Progenitor cell of endocrine pancreas (in vitro differentiated cells): ENCODE measurements at regions not wholly inside any gene's neighbourhood (a gene's known extent, or its start where the extent isn't known, plus 50 kb on each side); places are given as distances from the start of the nearest gene placed in this dataset.

ENCODE experiments used
- DNase-seq: peaks from one replicate; pipeline ENCODE4 v3.0.0; 2021; ENCODE audit warnings: low spot score; ENCODE audit not compliant: unreplicated experiment
- H3K27ac Mint-ChIP-seq: 2 replicates; pipeline ENCODE4 v1.8.0; 2021; ENCODE audit warnings: mild to moderate bottlenecking, moderate library complexity, mixed read lengths
- H3K27me3 Mint-ChIP-seq: 2 replicates; pipeline ENCODE4 v1.8.0; 2021; ENCODE audit warnings: mixed read lengths
- H3K36me3 Mint-ChIP-seq: 2 replicates; pipeline ENCODE4 v1.8.0; 2022; ENCODE audit warnings: mixed read lengths; ENCODE audit not compliant: insufficient read depth
- H3K4me1 Mint-ChIP-seq: 2 replicates; pipeline ENCODE4 v1.8.0; 2021; ENCODE audit warnings: low read depth, mixed read lengths
- H3K4me3 Mint-ChIP-seq: 2 replicates; pipeline ENCODE4 v1.8.0; 2021; ENCODE audit warnings: low read depth, mild to moderate bottlenecking, moderate library complexity, mixed read lengths
- H3K9me3 Mint-ChIP-seq: 2 replicates; pipeline ENCODE4 v1.8.0; 2021; ENCODE audit warnings: low read depth, mixed read lengths
- TF ChIP-seq, protein P1 (sequence below): fragments of 200-600 bp; sonication (generic); IDR thresholded peaks from one replicate; pipeline ENCODE4 v1.5.0; 2021; ENCODE audit warnings: antibody characterized with exemption, mild to moderate bottlenecking; ENCODE audit not compliant: unreplicated experiment

DNA sequence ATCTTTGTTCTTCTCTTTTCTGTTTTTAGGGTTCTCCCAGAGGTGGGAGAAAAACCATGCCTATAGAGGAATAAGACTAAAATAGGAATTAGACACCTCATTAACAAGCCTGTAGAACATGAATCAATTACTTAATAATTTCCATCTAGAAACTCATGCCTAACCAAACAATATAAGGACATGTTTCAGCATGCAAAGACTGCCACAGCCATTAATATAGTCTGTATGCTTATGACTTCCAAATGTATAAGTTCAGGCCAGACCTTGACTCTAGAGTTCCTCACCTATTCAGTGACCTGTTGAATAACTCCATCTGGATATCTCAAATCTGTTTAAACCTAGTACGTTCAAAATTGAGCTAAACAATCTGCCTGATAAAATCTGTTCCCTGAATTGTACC, 304.6 kb downstream of the BMP4 start:
- no peak overlapping the region for H3K4me3 Mint-ChIP-seq
- H3K9me3 Mint-ChIP-seq: peaks cover 4% of the 10 kb centered on the region
- TF ChIP-seq, protein P1, sequence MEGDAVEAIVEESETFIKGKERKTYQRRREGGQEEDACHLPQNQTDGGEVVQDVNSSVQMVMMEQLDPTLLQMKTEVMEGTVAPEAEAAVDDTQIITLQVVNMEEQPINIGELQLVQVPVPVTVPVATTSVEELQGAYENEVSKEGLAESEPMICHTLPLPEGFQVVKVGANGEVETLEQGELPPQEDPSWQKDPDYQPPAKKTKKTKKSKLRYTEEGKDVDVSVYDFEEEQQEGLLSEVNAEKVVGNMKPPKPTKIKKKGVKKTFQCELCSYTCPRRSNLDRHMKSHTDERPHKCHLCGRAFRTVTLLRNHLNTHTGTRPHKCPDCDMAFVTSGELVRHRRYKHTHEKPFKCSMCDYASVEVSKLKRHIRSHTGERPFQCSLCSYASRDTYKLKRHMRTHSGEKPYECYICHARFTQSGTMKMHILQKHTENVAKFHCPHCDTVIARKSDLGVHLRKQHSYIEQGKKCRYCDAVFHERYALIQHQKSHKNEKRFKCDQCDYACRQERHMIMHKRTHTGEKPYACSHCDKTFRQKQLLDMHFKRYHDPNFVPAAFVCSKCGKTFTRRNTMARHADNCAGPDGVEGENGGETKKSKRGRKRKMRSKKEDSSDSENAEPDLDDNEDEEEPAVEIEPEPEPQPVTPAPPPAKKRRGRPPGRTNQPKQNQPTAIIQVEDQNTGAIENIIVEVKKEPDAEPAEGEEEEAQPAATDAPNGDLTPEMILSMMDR: no peak
- no peaks in the 10 kb centered on the region for H3K4me1 Mint-ChIP-seq
- no peak overlapping the region for H3K27ac Mint-ChIP-seq
- H3K36me3 Mint-ChIP-seq: no peaks in the 10 kb centered on the region
- no peak for DNase-seq
- no peaks in the 10 kb centered on the region for H3K27me3 Mint-ChIP-seq

DNA sequence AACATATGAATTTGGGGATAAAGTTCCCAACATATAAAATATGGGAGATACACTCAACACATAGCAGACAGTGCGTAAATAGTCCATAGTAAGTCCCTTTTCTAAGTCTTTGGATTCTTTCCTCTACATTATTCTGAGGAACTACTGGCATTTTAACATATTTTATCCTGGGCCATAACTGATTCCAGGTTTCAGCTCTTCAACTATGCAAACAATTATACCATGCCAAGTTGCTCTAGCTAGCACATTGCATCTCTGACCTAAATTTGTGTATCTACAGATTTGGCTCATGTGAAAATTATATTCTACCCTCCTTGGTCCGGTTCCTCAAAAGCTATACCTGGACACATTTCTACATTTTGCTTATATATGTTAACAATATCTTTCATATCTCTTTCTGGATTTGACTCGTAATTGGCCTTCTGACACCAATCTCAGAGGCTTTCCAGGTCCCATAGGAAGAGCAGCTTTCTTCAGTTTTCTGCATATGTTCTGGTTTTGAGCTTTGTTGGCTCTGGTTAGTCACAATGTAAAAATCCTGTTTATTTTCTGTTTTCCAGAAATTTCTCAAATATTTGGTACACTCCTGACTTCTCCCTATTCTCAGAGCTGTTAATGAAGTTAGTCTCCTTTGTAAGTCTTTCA, 305.4 kb downstream of the BMP4 start:
- no peak for DNase-seq
- H3K27me3 Mint-ChIP-seq: no peaks in the 10 kb centered on the region
- no peaks in the 10 kb centered on the region for H3K36me3 Mint-ChIP-seq
- no peaks in the 10 kb centered on the region for H3K4me1 Mint-ChIP-seq
- no peak overlapping the region for H3K27ac Mint-ChIP-seq
- TF ChIP-seq, protein P1: no peak
- H3K4me3 Mint-ChIP-seq: no peak overlapping the region
- peaks cover 4% of the 10 kb centered on the region for H3K9me3 Mint-ChIP-seq

DNA sequence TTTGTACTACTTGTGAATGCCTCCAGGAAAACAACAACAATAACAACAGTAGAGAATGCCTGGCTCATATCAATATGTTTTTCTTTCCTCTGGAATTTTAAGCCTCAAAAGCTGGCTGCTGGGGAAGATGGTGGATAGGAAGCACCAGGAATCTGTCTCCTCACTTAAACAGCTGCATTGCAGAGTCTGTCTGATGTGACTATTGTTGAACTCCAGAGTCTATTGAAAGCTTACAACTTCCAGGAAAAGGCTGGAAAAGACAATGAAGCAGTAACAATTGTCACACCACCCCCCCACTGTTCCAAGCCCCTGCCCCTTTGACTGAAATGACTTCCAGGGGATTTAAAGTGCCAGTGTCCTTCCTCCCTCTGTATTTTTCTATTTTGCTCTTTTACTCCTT, 309.7 kb downstream of the BMP4 start:
- no peak for DNase-seq
- TF ChIP-seq, protein P1: no peak
- Mint-ChIP-seq H3K4me1 (no peaks in the 10 kb centered on the region), H3K36me3 (no peaks in the 10 kb centered on the region), H3K9me3 (peaks cover 17% of the 10 kb centered on the region), H3K27me3 (no peaks in the 10 kb centered on the region), H3K4me3 (no peak overlapping the region), H3K27ac (no peak overlapping the region)

DNA sequence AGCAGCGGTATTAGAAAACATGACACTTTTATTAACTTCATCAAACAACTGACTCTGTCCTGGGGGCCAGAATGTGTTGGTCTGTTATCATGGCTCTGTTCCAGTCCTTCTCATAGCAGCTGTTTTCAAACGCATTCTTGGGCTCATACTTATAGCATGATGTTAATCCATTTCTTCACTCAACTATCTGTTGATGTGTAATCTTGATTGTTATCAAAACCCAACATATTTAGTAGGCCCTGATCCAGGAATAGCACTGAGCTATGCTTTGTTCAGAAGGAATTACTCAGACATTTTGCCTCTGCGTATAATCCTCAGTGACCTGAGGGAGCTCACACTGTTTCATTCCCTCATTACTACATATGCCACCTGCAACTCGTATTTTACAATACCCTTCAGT, 315.9 kb downstream of the BMP4 start:
- no peaks in the 10 kb centered on the region for H3K27me3 Mint-ChIP-seq
- no peak for DNase-seq
- no peak overlapping the region for H3K4me3 Mint-ChIP-seq
- TF ChIP-seq, protein P1: no peak
- peaks cover 16% of the 10 kb centered on the region for H3K9me3 Mint-ChIP-seq
- H3K27ac Mint-ChIP-seq: no peak overlapping the region
- peaks cover 1% of the 10 kb centered on the region for H3K36me3 Mint-ChIP-seq
- no peaks in the 10 kb centered on the region for H3K4me1 Mint-ChIP-seq

DNA sequence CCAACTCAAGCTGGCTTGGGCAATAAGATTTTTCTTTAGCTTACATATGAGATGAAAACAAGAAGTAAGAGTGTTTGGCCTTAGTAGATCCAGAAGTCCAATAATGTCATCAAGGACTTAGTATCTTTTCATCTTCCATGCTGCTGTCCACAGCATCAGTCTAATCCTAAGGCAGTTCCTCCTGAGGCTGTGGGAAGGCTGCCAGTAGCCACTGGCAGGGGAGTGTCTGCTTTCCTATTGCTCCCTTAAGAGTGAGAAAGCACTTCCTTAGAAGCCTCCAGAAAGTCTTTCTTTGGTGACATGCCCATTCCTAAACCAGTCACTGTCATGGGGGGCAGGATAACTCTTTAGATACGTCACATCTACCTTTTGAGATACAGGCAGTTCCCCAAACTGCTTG, 317.7 kb downstream of the BMP4 start:
- no peak for DNase-seq
- TF ChIP-seq, protein P1: no peak
- H3K27ac Mint-ChIP-seq: no peak overlapping the region
- H3K4me1 Mint-ChIP-seq: no peaks in the 10 kb centered on the region
- H3K4me3 Mint-ChIP-seq: no peak overlapping the region
- peaks cover 1% of the 10 kb centered on the region for H3K36me3 Mint-ChIP-seq
- no peaks in the 10 kb centered on the region for H3K27me3 Mint-ChIP-seq
- peaks cover 9% of the 10 kb centered on the region for H3K9me3 Mint-ChIP-seq
